OCI-LY3 (cell line): ENCODE measurements at regions not wholly inside any gene's neighbourhood (a gene's known extent, or its start where the extent isn't known, plus 50 kb on each side); places are given as distances from the start of the nearest gene placed in this dataset.

Experiments used
- H2AFZ ChIP-seq: fragments of 200-600, 300-600 bp; shearing (Covaris generic); 2 replicates; pipeline ENCODE4 v1.6.0; 2014; ENCODE audit warnings: antibody characterized with exemption, low read depth, low read length
- H3K27ac ChIP-seq: fragments of 200-600, 300-600 bp; sonication (generic); 2 replicates; pipeline ENCODE4 v1.5.1; 2014; ENCODE audit warnings: mild to moderate bottlenecking, low read length, moderate library complexity, mixed read lengths
- H3K27me3 ChIP-seq: fragments of 200-600, 300-600 bp; sonication (generic); 2 replicates; pipeline ENCODE4 v1.6.1; 2014; ENCODE audit warnings: low read depth, low read length, mixed read lengths
- H3K36me3 ChIP-seq: fragments of 200-600, 300-600 bp; sonication (generic); replicated peaks from 2 replicates; pipeline ENCODE3; 2014; ENCODE audit warnings: low read depth, low read length, mixed read lengths
- H3K4me1 ChIP-seq: fragments of 300-600, 200-600 bp; sonication (generic); 2 replicates; pipeline ENCODE4 v1.6.1; 2014; ENCODE audit warnings: low read length, mixed read lengths
- H3K4me2 ChIP-seq: fragments of 200-600, 300-600 bp; sonication (generic); 2 replicates; pipeline ENCODE4 v1.6.1; 2014; ENCODE audit warnings: low read length, mixed read lengths
- H3K4me3 ChIP-seq: fragments of 300-600, 200-600 bp; sonication (generic); 2 replicates; pipeline ENCODE4 v1.5.1; 2014; ENCODE audit warnings: antibody characterized with exemption, mild to moderate bottlenecking, low read length, moderate library complexity
- H3K79me2 ChIP-seq: fragments of 300-600, 200-600 bp; shearing (Covaris generic); 2 replicates; pipeline ENCODE4 v1.6.1; 2014; ENCODE audit warnings: mild to moderate bottlenecking, low read length, mixed read lengths
- H3K9ac ChIP-seq: fragments of 300-600, 200-600 bp; shearing (Covaris generic); 2 replicates; pipeline ENCODE4 v1.6.0; 2014; ENCODE audit warnings: mild to moderate bottlenecking, low read length, moderate library complexity
- H3K9me3 ChIP-seq: fragments of 200-600, 300-600 bp; shearing (Covaris generic); 2 replicates; pipeline ENCODE4 v1.6.1; 2014; ENCODE audit warnings: low read length, mixed read lengths; ENCODE audit not compliant: insufficient read depth
- H4K20me1 ChIP-seq: fragments of 200-600, 300-600 bp; sonication (generic); 2 replicates; pipeline ENCODE4 v1.6.1; 2016; ENCODE audit warnings: low read length, mixed read lengths; ENCODE audit not compliant: insufficient read depth
- EZH2phosphoT487 ChIP-seq: fragments of 200-600 bp; shearing (Covaris generic); IDR thresholded peaks from 2 replicates; pipeline ENCODE4 v1.6.1; 2018; ENCODE audit warnings: antibody characterized with exemption, mixed run types, low read depth
- TF ChIP-seq, protein P1 (sequence below): fragments of 200-600, 300-600 bp; sonication (generic); IDR thresholded peaks from 2 replicates; pipeline ENCODE4 v1.5.1; 2014; ENCODE audit warnings: antibody characterized with exemption, low read length, low read depth

DNA sequence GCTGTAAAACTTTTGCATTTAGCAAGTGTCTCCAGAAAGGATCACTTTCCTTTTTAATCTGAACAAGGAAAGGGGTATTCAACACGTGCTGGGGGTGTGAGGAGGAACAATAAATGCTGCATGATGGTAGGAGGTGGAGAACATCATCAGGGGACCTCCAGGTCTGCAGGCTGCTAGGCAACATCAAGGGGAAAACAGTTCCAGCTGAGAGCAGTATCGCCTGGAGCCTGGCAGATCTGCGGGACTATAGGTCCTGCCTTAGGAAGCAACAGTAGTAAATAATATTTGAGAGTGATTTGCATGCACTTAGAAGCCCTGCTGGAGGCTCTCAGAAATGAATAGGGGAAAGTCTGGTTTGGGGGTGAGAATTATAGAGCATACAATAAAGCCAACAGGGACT is 175.6 kb downstream of the SUCLG1 start:
- TF ChIP-seq, protein P1, sequence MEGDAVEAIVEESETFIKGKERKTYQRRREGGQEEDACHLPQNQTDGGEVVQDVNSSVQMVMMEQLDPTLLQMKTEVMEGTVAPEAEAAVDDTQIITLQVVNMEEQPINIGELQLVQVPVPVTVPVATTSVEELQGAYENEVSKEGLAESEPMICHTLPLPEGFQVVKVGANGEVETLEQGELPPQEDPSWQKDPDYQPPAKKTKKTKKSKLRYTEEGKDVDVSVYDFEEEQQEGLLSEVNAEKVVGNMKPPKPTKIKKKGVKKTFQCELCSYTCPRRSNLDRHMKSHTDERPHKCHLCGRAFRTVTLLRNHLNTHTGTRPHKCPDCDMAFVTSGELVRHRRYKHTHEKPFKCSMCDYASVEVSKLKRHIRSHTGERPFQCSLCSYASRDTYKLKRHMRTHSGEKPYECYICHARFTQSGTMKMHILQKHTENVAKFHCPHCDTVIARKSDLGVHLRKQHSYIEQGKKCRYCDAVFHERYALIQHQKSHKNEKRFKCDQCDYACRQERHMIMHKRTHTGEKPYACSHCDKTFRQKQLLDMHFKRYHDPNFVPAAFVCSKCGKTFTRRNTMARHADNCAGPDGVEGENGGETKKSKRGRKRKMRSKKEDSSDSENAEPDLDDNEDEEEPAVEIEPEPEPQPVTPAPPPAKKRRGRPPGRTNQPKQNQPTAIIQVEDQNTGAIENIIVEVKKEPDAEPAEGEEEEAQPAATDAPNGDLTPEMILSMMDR = no peak
- no peak for TF ChIP-seq EZH2phosphoT487
- Histone ChIP-seq H3K36me3 (no peaks in the 10 kb centered on the region), H3K4me1 (no peaks in the 10 kb centered on the region), H3K9ac (no peak overlapping the region), H2AFZ (peak overlapping the region; percentile 19; the same call in 1 of the 2 replicates), H3K27me3 (no peaks in the 10 kb centered on the region), H4K20me1 (no peaks in the 10 kb centered on the region), H3K27ac (no peak overlapping the region), H3K4me2 (no peak overlapping the region), H3K9me3 (no peaks in the 10 kb centered on the region), H3K79me2 (no peaks in the 10 kb centered on the region), H3K4me3 (no peak overlapping the region)

DNA sequence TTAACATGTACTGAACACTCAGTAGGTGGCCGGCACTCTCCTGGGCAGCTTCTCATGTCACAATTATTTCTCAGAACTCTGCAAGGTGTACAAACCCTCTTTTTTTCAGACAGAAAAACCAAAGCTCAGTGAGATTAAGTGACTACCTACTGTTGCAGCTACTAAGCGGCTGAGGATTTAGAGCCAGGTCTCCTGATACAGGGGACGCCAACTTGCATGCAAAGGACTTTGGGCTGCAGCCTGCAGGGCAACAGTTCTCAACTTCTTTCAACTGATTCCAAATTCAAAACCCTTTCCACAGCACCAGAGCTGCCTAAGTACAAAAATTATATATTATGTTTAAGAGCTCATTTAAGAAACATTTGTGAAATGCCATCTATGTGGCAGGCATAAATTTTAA is 177.6 kb downstream of the SUCLG1 start:
- Histone ChIP-seq H3K27me3 (no peaks in the 10 kb centered on the region), H3K4me3 (no peak overlapping the region), H3K9ac (no peak overlapping the region), H3K36me3 (no peaks in the 10 kb centered on the region), H3K9me3 (no peaks in the 10 kb centered on the region), H3K79me2 (no peaks in the 10 kb centered on the region), H3K4me2 (no peak overlapping the region), H3K4me1 (no peaks in the 10 kb centered on the region), H4K20me1 (no peaks in the 10 kb centered on the region), H3K27ac (no peak overlapping the region), H2AFZ (no peak overlapping the region)
- TF ChIP-seq EZH2phosphoT487 = no peak
- TF ChIP-seq, protein P1 = no peak

DNA sequence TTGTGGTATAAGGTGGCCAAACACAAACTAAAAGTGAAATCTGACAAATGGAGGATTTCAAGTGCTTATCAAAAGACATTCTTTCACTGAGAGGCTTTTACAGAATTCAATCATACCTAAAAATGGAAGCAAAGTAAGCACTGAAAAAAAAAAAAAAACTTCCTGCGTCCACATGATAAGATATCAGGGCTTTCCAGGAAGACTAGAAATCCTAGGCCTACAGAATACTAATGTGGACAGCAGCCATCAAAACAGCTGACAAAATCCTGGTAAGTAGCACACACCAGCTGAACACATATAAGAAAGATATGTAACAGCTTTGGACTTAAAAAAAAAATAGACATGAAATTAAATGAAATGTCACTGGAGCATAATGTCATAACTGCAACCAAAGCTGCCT is 178.2 kb downstream of the SUCLG1 start:
- Histone ChIP-seq H3K27ac (no peak overlapping the region), H3K4me3 (no peak overlapping the region), H4K20me1 (no peaks in the 10 kb centered on the region), H3K9ac (no peak overlapping the region), H3K4me2 (no peak overlapping the region), H2AFZ (no peak overlapping the region), H3K9me3 (no peaks in the 10 kb centered on the region), H3K79me2 (no peaks in the 10 kb centered on the region), H3K4me1 (no peaks in the 10 kb centered on the region), H3K36me3 (no peaks in the 10 kb centered on the region), H3K27me3 (no peaks in the 10 kb centered on the region)
- no peak for TF ChIP-seq EZH2phosphoT487
- TF ChIP-seq, protein P1 = no peak

DNA sequence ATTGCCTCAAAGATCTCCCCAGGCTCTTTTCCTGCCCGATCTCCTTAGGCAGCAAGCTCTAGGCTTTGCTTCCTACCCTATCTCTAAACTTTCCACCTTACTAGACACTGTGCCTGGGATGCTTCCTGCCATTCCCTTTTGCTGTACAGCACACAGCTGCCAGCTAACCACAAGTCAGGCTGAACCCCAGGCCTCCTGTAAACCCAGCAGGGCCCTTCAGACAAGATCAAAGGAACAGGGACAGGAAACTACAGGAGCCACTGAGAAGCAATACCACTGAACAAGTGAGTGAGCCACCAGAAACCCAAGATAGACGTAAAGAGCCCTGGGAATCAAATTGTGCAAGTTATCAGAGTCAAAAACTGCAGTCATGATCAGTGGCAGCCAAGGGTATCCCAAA is 180.7 kb downstream of the SUCLG1 start:
- Histone ChIP-seq H3K4me3 (no peak overlapping the region), H3K4me1 (no peaks in the 10 kb centered on the region), H3K4me2 (no peak overlapping the region), H3K27me3 (no peaks in the 10 kb centered on the region), H3K9me3 (no peaks in the 10 kb centered on the region), H2AFZ (no peak overlapping the region), H4K20me1 (no peaks in the 10 kb centered on the region), H3K27ac (no peak overlapping the region), H3K36me3 (no peaks in the 10 kb centered on the region), H3K79me2 (no peaks in the 10 kb centered on the region), H3K9ac (no peak overlapping the region)
- TF ChIP-seq, protein P1 = no peak
- TF ChIP-seq EZH2phosphoT487 = no peak
